Loucy (cell line): ENCODE measurements at regions not wholly inside any gene's neighbourhood (a gene's known extent, or its start where the extent isn't known, plus 50 kb on each side); places are given as distances from the start of the nearest gene placed in this dataset.

Source experiments
- CTCF ChIP-seq: fragments of 200-600 bp; sonication (generic); conservative IDR thresholded peaks from 2 replicates; pipeline ENCODE4 v1.5.1; 2014; ENCODE audit warnings: mild to moderate bottlenecking, antibody characterized with exemption, low read length
- EZH2phosphoT487 ChIP-seq: fragments of 200-600 bp; IDR thresholded peaks from 2 replicates; pipeline ENCODE4 v1.6.1; 2018; ENCODE audit warnings: antibody characterized with exemption, mild to moderate bottlenecking, moderate library complexity, borderline replicate concordance

DNA sequence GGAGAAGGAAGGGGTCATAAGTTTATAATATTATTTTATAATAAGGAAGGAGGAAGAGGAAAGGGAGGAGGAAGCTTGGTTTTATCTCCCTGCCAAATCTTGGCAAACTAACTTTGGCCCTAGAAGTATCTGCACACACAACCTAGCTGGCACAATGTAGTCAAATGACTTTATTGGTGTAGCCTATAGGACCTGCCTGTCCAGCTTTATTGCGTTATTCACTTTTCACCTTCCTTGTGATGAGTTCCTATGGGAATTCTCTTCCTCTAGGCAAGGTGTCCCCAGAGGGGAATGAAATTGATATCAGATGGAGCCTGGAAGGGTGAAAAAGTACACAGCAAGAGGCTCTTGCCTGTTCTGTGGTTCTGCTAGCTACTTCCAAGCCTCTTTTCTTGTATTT, 111.2 kb upstream of the SLC25A36 start:
- no peak for TF ChIP-seq CTCF
- TF ChIP-seq EZH2phosphoT487, result no peak
